ENCODE measurements at regions not wholly inside any gene's neighbourhood (a gene's known extent, or its start where the extent isn't known, plus 50 kb on each side); places are given as distances from the start of the nearest gene placed in this dataset.

DNA sequence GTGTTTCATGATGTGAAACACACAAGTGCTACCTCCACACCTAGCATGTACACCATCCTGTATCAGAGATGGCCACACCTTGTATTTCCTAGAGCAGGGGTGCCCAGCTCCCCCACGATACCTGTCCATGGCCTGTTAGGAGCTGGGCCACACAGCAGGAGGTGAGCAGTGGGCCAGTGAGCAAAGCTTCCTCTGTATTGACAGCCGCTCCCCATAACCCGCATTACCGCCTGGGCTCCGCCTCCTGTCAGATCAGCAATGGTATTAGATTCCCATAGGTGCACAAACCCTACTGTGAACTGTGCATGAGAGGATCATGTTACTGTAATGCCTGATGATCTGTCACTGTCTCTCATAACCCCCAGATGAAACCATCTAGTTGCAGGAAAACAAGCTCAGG is 145.6 kb upstream of the RNF32 start:
- H3K27ac ChIP-seq (ENCODE audit: insufficient read depth, low read length), result no peak overlapping the region
- H2AFZ ChIP-seq (ENCODE audit: low read length), result no peak overlapping the region
- H4K20me1 ChIP-seq (ENCODE audit: control insufficient read depth, extremely low read depth, insufficient read depth, low read length), result no peaks in the 10 kb centered on the region
- no peaks in the 10 kb centered on the region for H3K27me3 ChIP-seq (ENCODE audit: control insufficient read depth, insufficient read depth, low read length)
- H3K4me1 ChIP-seq (ENCODE audit: control insufficient read depth, extremely low read depth, insufficient read depth, low read length), result peaks cover 4% of the 10 kb centered on the region
- no peak overlapping the region for H3K4me2 ChIP-seq (ENCODE audit: extremely low read depth, insufficient read depth, low read length)
- DNase-seq (ENCODE audit: low read depth in 2 of 2), result no peak
- no peaks in the 10 kb centered on the region for H3K9me3 ChIP-seq (ENCODE audit: control insufficient read depth, insufficient read depth, low read depth, low read length)
- no peaks in the 10 kb centered on the region for H3K36me3 ChIP-seq (ENCODE audit: control insufficient read depth, insufficient read depth, low read length)
- TF ChIP-seq, protein P1, sequence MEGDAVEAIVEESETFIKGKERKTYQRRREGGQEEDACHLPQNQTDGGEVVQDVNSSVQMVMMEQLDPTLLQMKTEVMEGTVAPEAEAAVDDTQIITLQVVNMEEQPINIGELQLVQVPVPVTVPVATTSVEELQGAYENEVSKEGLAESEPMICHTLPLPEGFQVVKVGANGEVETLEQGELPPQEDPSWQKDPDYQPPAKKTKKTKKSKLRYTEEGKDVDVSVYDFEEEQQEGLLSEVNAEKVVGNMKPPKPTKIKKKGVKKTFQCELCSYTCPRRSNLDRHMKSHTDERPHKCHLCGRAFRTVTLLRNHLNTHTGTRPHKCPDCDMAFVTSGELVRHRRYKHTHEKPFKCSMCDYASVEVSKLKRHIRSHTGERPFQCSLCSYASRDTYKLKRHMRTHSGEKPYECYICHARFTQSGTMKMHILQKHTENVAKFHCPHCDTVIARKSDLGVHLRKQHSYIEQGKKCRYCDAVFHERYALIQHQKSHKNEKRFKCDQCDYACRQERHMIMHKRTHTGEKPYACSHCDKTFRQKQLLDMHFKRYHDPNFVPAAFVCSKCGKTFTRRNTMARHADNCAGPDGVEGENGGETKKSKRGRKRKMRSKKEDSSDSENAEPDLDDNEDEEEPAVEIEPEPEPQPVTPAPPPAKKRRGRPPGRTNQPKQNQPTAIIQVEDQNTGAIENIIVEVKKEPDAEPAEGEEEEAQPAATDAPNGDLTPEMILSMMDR (conservative IDR thresholded peaks at IDR 0.05 in 1 of 2, IDR thresholded peaks at IDR 0.05 in 1 of 2; ENCODE audit: low read depth in 1 of 2, low read length in 2 of 2), result no peak
- no peak for TF ChIP-seq EZH2 (IDR thresholded peaks at IDR 0.05; ENCODE audit: low read length, missing control alignments)
- no peak overlapping the region for H3K9ac ChIP-seq (ENCODE audit: insufficient read depth, low read length)
- H3K79me2 ChIP-seq (ENCODE audit: control insufficient read depth, insufficient read depth, low read length), result no peaks in the 10 kb centered on the region
- no peak overlapping the region for H3K4me3 ChIP-seq (replicated peaks in 1 of 4; ENCODE audit: control extremely low read depth in 1 of 4, insufficient read depth in 1 of 4, low read depth in 3 of 4, low read length in 4 of 4)

DNA sequence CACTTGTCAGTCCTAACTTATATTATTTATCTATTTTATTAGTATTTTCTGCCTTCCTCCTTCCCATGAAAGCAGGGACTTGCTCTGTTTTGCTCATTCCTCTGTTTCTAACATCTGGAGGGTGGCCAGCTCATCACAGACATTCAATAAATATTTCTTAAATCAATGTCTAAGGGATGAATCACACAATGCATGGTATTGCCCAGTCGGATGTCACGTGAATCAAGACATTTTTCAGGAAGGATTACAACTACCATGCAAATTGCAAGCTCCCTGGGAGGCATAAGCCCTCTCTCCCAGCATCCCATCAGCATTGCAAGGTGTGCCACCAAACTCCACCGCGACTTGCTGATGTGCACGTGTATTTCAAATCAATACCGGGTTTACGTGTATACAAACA is 146.6 kb upstream of the RNF32 start:
- Histone ChIP-seq H3K36me3 (ENCODE audit: control insufficient read depth, insufficient read depth, low read length) (no peaks in the 10 kb centered on the region), H3K9ac (ENCODE audit: insufficient read depth, low read length) (no peak overlapping the region), H3K9me3 (ENCODE audit: control insufficient read depth, insufficient read depth, low read depth, low read length) (no peaks in the 10 kb centered on the region), H3K79me2 (ENCODE audit: control insufficient read depth, insufficient read depth, low read length) (no peaks in the 10 kb centered on the region), H3K4me1 (ENCODE audit: control insufficient read depth, extremely low read depth, insufficient read depth, low read length) (peaks cover 4% of the 10 kb centered on the region), H4K20me1 (ENCODE audit: control insufficient read depth, extremely low read depth, insufficient read depth, low read length) (no peaks in the 10 kb centered on the region), H3K4me2 (ENCODE audit: extremely low read depth, insufficient read depth, low read length) (no peak overlapping the region), H2AFZ (ENCODE audit: low read length) (no peak overlapping the region), H3K27me3 (ENCODE audit: control insufficient read depth, insufficient read depth, low read length) (no peaks in the 10 kb centered on the region), H3K4me3 (replicated peaks in 1 of 4; ENCODE audit: control extremely low read depth in 1 of 4, insufficient read depth in 1 of 4, low read depth in 3 of 4, low read length in 4 of 4) (no peak overlapping the region), H3K27ac (ENCODE audit: insufficient read depth, low read length) (no peak overlapping the region)
- TF ChIP-seq, protein P1 (conservative IDR thresholded peaks at IDR 0.05 in 1 of 2, IDR thresholded peaks at IDR 0.05 in 1 of 2; ENCODE audit: low read depth in 1 of 2, low read length in 2 of 2), result no peak
- TF ChIP-seq EZH2 (IDR thresholded peaks at IDR 0.05; ENCODE audit: low read length, missing control alignments), result no peak
- peak; percentile 29 to 77 for DNase-seq (ENCODE audit: low read depth in 2 of 2)

DNA sequence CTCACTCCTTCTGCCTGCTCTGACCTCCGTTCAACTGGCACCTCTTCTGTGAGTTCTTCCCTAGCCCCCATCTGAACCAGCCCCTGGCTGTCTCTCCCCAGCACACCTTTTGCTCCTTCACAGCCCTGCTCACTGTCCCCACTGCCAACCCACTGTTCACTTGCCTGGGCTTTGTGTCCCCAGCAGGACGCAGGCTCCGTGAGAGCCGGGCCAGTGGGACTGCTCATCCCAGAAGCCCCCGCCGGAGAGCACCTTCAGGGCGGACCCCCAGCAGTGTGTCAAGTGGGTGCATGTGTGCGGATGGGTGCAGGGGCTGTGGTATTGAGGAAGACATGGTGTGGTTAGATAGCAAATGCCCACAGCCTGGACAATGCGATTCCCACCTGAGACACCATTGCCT is 148.4 kb upstream of the RNF32 start:
- Histone ChIP-seq H3K79me2 (ENCODE audit: control insufficient read depth, insufficient read depth, low read length) (no peaks in the 10 kb centered on the region), H2AFZ (ENCODE audit: low read length) (no peak overlapping the region), H3K4me2 (ENCODE audit: extremely low read depth, insufficient read depth, low read length) (no peak overlapping the region), H3K27ac (ENCODE audit: insufficient read depth, low read length) (no peak overlapping the region), H4K20me1 (ENCODE audit: control insufficient read depth, extremely low read depth, insufficient read depth, low read length) (no peaks in the 10 kb centered on the region), H3K9me3 (ENCODE audit: control insufficient read depth, insufficient read depth, low read depth, low read length) (no peaks in the 10 kb centered on the region), H3K9ac (ENCODE audit: insufficient read depth, low read length) (no peak overlapping the region), H3K4me3 (replicated peaks in 1 of 4; ENCODE audit: control extremely low read depth in 1 of 4, insufficient read depth in 1 of 4, low read depth in 3 of 4, low read length in 4 of 4) (no peak overlapping the region), H3K36me3 (ENCODE audit: control insufficient read depth, insufficient read depth, low read length) (no peaks in the 10 kb centered on the region), H3K4me1 (ENCODE audit: control insufficient read depth, extremely low read depth, insufficient read depth, low read length) (peaks cover 4% of the 10 kb centered on the region), H3K27me3 (ENCODE audit: control insufficient read depth, insufficient read depth, low read length) (no peaks in the 10 kb centered on the region)
- no peak for DNase-seq (ENCODE audit: low read depth in 2 of 2)
- TF ChIP-seq EZH2 (IDR thresholded peaks at IDR 0.05; ENCODE audit: low read length, missing control alignments), result no peak
- TF ChIP-seq, protein P1 (conservative IDR thresholded peaks at IDR 0.05 in 1 of 2, IDR thresholded peaks at IDR 0.05 in 1 of 2; ENCODE audit: low read depth in 1 of 2, low read length in 2 of 2), result no peak
